GM23338 (cell line): ENCODE measurements at regions not wholly inside any gene's neighbourhood (a gene's known extent, or its start where the extent isn't known, plus 50 kb on each side); places are given as distances from the start of the nearest gene placed in this dataset.
A peak's percentile ranks its signal among the peaks of the same experiment; 100 is the strongest.
"Not testable (repeated sequence)": the region's sequence is repeated elsewhere in the genome, so short reads cannot be mapped to it uniquely, and the experiment has no call there.

Source experiments
- ATAC-seq: fragments of 200-7000 bp; cut with Tn5 transposase; 3 replicates; pipeline ENCODE4 v1.9.1; 2020
- DNase-seq: peaks from one replicate; pipeline ENCODE4 v3.0.0-alpha.2; 2015; ENCODE audit warnings: low spot score
- H2AFZ ChIP-seq: fragments of 200-600 bp; sonication (generic); 2 replicates; pipeline ENCODE4 v1.8.0; 2016; ENCODE audit warnings: antibody characterized with exemption, mild to moderate bottlenecking, moderate library complexity
- H3F3A ChIP-seq: fragments of 200-600 bp; sonication (generic); replicated peaks from 2 replicates; pipeline ENCODE4 v1.8.0; 2017; ENCODE audit warnings: antibody characterized with exemption, mixed run types, low read depth
- H3K27ac ChIP-seq: fragments of 200-600 bp; sonication (generic); 2 replicates; pipeline ENCODE4 v1.6.1; 2016; ENCODE audit warnings: low read depth
- H3K27me3 ChIP-seq: fragments of 200-600 bp; sonication (generic); 2 replicates; pipeline ENCODE4 v1.8.0; 2016; ENCODE audit warnings: mild to moderate bottlenecking, mixed run types, moderate library complexity; ENCODE audit not compliant: insufficient read depth
- H3K36me3 ChIP-seq: fragments of 200-600 bp; sonication (generic); 2 replicates; pipeline ENCODE4 v1.8.0; 2016; ENCODE audit warnings: mild to moderate bottlenecking; ENCODE audit not compliant: insufficient read depth
- H3K4me1 ChIP-seq: fragments of 200-600 bp; sonication (generic); 2 replicates; pipeline ENCODE4 v1.8.0; 2016; ENCODE audit warnings: mild to moderate bottlenecking, moderate library complexity; ENCODE audit not compliant: insufficient read depth
- H3K4me2 ChIP-seq: fragments of 200-600 bp; sonication (generic); 2 replicates; pipeline ENCODE4 v1.7.1; 2017; ENCODE audit warnings: mixed run types
- H3K4me3 ChIP-seq: fragments of 200-600 bp; sonication (generic); 2 replicates; pipeline ENCODE4 v1.6.1; 2016; ENCODE audit warnings: mixed run types
- H3K79me2 ChIP-seq: fragments of 200-600 bp; sonication (generic); replicated peaks from 2 replicates; pipeline ENCODE4 v1.8.0; 2017; ENCODE audit warnings: mild to moderate bottlenecking; ENCODE audit not compliant: insufficient read depth
- H3K9me2 ChIP-seq: fragments of 200-600 bp; sonication (generic); 2 replicates; pipeline ENCODE4 v1.8.0; 2017; ENCODE audit not compliant: insufficient read depth
- H4K20me1 ChIP-seq: fragments of 200-600 bp; sonication (generic); replicated peaks from 2 replicates; pipeline ENCODE4 v1.8.0; 2017; ENCODE audit warnings: mild to moderate bottlenecking; ENCODE audit not compliant: insufficient read depth
- H3K27ac Mint-ChIP-seq: 2 replicates; pipeline ENCODE4 v1.8.0; 2020; ENCODE audit warnings: inconsistent platforms, mild to moderate bottlenecking, moderate library complexity, mixed read lengths
- H3K27me3 Mint-ChIP-seq: 3 replicates; pipeline ENCODE4 v1.8.0; 2022; ENCODE audit warnings: low read depth, mild to moderate bottlenecking, moderate library complexity, mixed read lengths, inconsistent platforms; ENCODE audit not compliant: insufficient read depth, poor library complexity
- H3K36me3 Mint-ChIP-seq: 3 replicates; pipeline ENCODE4 v1.8.0; 2021; ENCODE audit warnings: low read depth, mild to moderate bottlenecking, inconsistent platforms, moderate library complexity, mixed read lengths
- H3K4me1 Mint-ChIP-seq: 3 replicates; pipeline ENCODE4 v1.8.0; 2020; ENCODE audit warnings: mild to moderate bottlenecking, inconsistent platforms, mixed read lengths
- H3K4me3 Mint-ChIP-seq: 3 replicates; pipeline ENCODE4 v1.8.0; 2021; ENCODE audit warnings: moderate library complexity, mild to moderate bottlenecking, inconsistent platforms, mixed read lengths
- H3K9me3 Mint-ChIP-seq: 3 replicates; pipeline ENCODE4 v1.8.0; 2020; ENCODE audit warnings: moderate library complexity, mild to moderate bottlenecking, inconsistent platforms, mixed read lengths
- CREB1 ChIP-seq: fragments of 250-450 bp; sonication (Bioruptor Pico); IDR thresholded peaks from 2 replicates; pipeline ENCODE4 v1.5.0; 2020; ENCODE audit warnings: low read depth, mild to moderate bottlenecking, moderate library complexity
- CTCF ChIP-seq, 2 experiments: fragments of 200-600 bp in 1 of 2; sonication (generic) in 1 of 2; conservative IDR thresholded peaks; 2 replicates each; pipeline versions ENCODE4 v1.5.1 to v1.6.1; 2016 to 2017; ENCODE audit warnings: antibody characterized with exemption in 2 of 2, low read depth in 2 of 2, mild to moderate bottlenecking in 2 of 2, moderate library complexity in 1 of 2
- EZH2phosphoT487 ChIP-seq: fragments of 200-600 bp; sonication (generic); IDR thresholded peaks from one replicate; pipeline ENCODE4 v1.8.1; 2018; ENCODE audit warnings: antibody characterized with exemption; ENCODE audit not compliant: unreplicated experiment
- JUNB ChIP-seq: IDR thresholded peaks from one replicate; pipeline ENCODE4 v1.6.1; 2016; ENCODE audit warnings: antibody characterized with exemption; ENCODE audit not compliant: unreplicated experiment
- NANOG ChIP-seq: IDR thresholded peaks from 2 replicates; pipeline ENCODE4 v1.6.1; 2016; ENCODE audit warnings: antibody characterized with exemption, borderline replicate concordance
- POLR2AphosphoS5 ChIP-seq: IDR thresholded peaks from 2 replicates; pipeline ENCODE4 v1.6.1; 2016; ENCODE audit warnings: antibody characterized with exemption, low read depth
- REST ChIP-seq: IDR thresholded peaks from one replicate; pipeline ENCODE4 v1.6.1; 2018; ENCODE audit warnings: antibody characterized with exemption; ENCODE audit not compliant: unreplicated experiment
- STAT1 ChIP-seq: IDR thresholded peaks from one replicate; pipeline ENCODE4 v1.6.1; 2016; ENCODE audit warnings: antibody characterized with exemption; ENCODE audit not compliant: unreplicated experiment
- ZNF114 ChIP-seq: fragments of 250-450 bp; sonication (Bioruptor Pico); IDR thresholded peaks from 2 replicates; pipeline ENCODE4 v1.5.0; 2020; ENCODE audit warnings: mild to moderate bottlenecking, moderate library complexity
- ZNF331 ChIP-seq: fragments of 250-450 bp; sonication (Bioruptor Pico); IDR thresholded peaks from 2 replicates; pipeline ENCODE4 v1.5.0; 2020; ENCODE audit warnings: low read depth, mild to moderate bottlenecking, moderate library complexity

GRCh38 chr2:185417688-185418087, 320.9 kb upstream of the FSIP2 start:
- H3K79me2 ChIP-seq, result no peaks in the 10 kb centered on the region
- DNase-seq, result no peak
- H3K27me3 ChIP-seq, result no peaks in the 10 kb centered on the region
- no peak overlapping the region for H3K4me2 ChIP-seq
- no peak overlapping the region for H3K27ac ChIP-seq
- TF ChIP-seq ZNF331 (CRISPR knock-in tag), result no peak
- TF ChIP-seq EZH2phosphoT487, result no peak
- no peak for TF ChIP-seq JUNB
- no peak for TF ChIP-seq NANOG
- TF ChIP-seq CTCF (conservative IDR thresholded peaks at IDR 0.05; ENCODE audit: low read depth in 2 of 2), result no peak
- no peak for TF ChIP-seq CREB1
- no peak for ATAC-seq
- H3K36me3 ChIP-seq, result no peaks in the 10 kb centered on the region
- no peaks in the 10 kb centered on the region for H3K4me1 ChIP-seq
- H3K4me3 Mint-ChIP-seq, result no peak overlapping the region
- no peaks in the 10 kb centered on the region for H3K9me2 ChIP-seq
- no peaks in the 10 kb centered on the region; the same call in 2 of the 3 replicates for H3K36me3 Mint-ChIP-seq
- no peaks in the 10 kb centered on the region for H3F3A ChIP-seq
- H2AFZ ChIP-seq, result no peak overlapping the region
- H3K4me3 ChIP-seq, result no peak overlapping the region
- no peaks in the 10 kb centered on the region for H4K20me1 ChIP-seq
- H3K27me3 Mint-ChIP-seq, result no peaks in the 10 kb centered on the region
- H3K27ac Mint-ChIP-seq, result no peak overlapping the region
- no peaks in the 10 kb centered on the region for H3K4me1 Mint-ChIP-seq
- peaks cover 6% of the 10 kb centered on the region; the same call in 2 of the 3 replicates for H3K9me3 Mint-ChIP-seq

- not testable (repeated sequence) for H4K20me1 ChIP-seq, H3K4me1 Mint-ChIP-seq, H3K9me3 Mint-ChIP-seq, ATAC-seq, H3K36me3 Mint-ChIP-seq, H3K27me3 Mint-ChIP-seq, H3K36me3 ChIP-seq, H3K27me3 ChIP-seq, H3K9me2 ChIP-seq, H3F3A ChIP-seq
- peak; percentile 21 for DNase-seq
- Histone ChIP-seq H3K27ac (peak overlapping the region; percentile 90), H3K4me2 (peak overlapping the region; percentile 80), H3K4me3 (peak overlapping the region; percentile 64), H3K4me1 (peaks cover 22% of the 10 kb centered on the region), H2AFZ (peak overlapping the region; percentile 1; the same call in 1 of the 2 replicates), H3K79me2 (peaks cover 36% of the 10 kb centered on the region)
- Mint-ChIP-seq H3K27ac (peak overlapping the region; percentile 86), H3K4me3 (peak overlapping the region; percentile 72)
- TF ChIP-seq POLR2AphosphoS5, result 0 out of 2 replicates have a peak, but pooled peaks have one; percentile 27
Observed at GRCh38 chr2:185424958-185425629, 313.5 kb upstream of the FSIP2 start.

DNA sequence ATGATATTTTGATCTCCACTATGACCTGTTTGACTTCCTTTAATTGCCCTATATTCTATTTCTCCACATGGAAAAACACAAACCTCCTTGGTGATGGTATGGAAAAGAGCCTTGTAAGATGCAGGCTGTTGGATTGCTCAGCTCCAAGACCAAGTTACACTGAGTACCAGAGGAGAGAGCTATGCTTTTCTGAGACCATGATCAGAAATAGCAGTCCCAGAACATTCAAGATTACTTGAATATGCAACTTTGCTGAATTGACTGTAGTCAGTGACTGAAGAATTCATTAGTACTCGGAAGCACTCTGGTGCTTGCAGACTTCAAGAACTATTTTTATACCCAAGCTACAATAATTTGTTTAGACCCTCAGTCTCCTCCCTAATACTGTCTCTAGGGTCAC, 310.6 kb upstream of the FSIP2 start:
- Histone ChIP-seq H2AFZ (no peak overlapping the region), H3K4me3 (no peak overlapping the region), H3K27me3 (no peaks in the 10 kb centered on the region), H4K20me1 (no peaks in the 10 kb centered on the region), H3F3A (no peaks in the 10 kb centered on the region), H3K27ac (no peak overlapping the region), H3K36me3 (no peaks in the 10 kb centered on the region), H3K4me2 (0 out of 2 replicates have a peak overlapping the region, but pooled peaks have one; percentile 17), H3K79me2 (peaks cover 55% of the 10 kb centered on the region), H3K4me1 (peaks cover 22% of the 10 kb centered on the region), H3K9me2 (no peaks in the 10 kb centered on the region)
- ATAC-seq (no peak), DNase-seq (no peak)
- Mint-ChIP-seq H3K4me1 (peaks cover 10% of the 10 kb centered on the region; the same call in 1 of the 3 replicates), H3K9me3 (no peaks in the 10 kb centered on the region), H3K27ac (no peak overlapping the region), H3K27me3 (no peaks in the 10 kb centered on the region), H3K4me3 (no peak overlapping the region), H3K36me3 (no peaks in the 10 kb centered on the region)
- TF ChIP-seq JUNB (no peak), POLR2AphosphoS5 (no peak), EZH2phosphoT487 (no peak), ZNF114 (no peak), CREB1 (no peak), STAT1 (no peak), REST (no peak), NANOG (no peak), ZNF331 (CRISPR knock-in tag) (no peak)
